ENCODE measurements at regions not wholly inside any gene's neighbourhood (a gene's known extent, or its start where the extent isn't known, plus 50 kb on each side); places are given as distances from the start of the nearest gene placed in this dataset.

- no peak overlapping the region for H3K4me3 ChIP-seq
- WGBS (ENCODE audit: low lambda C conversion rate, missing lambda C conversion rate), result 44% methylated on average over 2 of the region's 2 CpGs
- no peaks in the 10 kb centered on the region for H3K36me3 ChIP-seq (replicated peaks; ENCODE audit: insufficient read depth, low read depth)
These were observed 90.9 kb upstream of the FAT1 start for GRCh38 chr4:186814535-186815070.

GRCh38 chr4:186819342-186820086, 95.9 kb upstream of the FAT1 start:
- WGBS (ENCODE audit: low lambda C conversion rate, missing lambda C conversion rate), result 94% methylated on average over 3 of the region's 3 CpGs
- H3K27me3 ChIP-seq, result no peaks in the 10 kb centered on the region
- no peak overlapping the region for H3K27ac ChIP-seq

More at GRCh38 chr4:186814535-186815070, 90.9 kb upstream of the FAT1 start:
- H3K79me2 ChIP-seq, result no peaks in the 10 kb centered on the region
- no peaks in the 10 kb centered on the region for H4K20me1 ChIP-seq (ENCODE audit: insufficient read depth, poor library complexity, severe bottlenecking)
- H3K4me2 ChIP-seq, result no peak overlapping the region
- H3K4me1 ChIP-seq (ENCODE audit: insufficient read depth), result no peaks in the 10 kb centered on the region
- H3K9me3 ChIP-seq (ENCODE audit: low read depth), result no peaks in the 10 kb centered on the region
- H2AFZ ChIP-seq, result no peak overlapping the region
- no peak overlapping the region for H3K27ac ChIP-seq
- no peak for DNase-seq (ENCODE audit: low spot score)
- TF ChIP-seq CTCF (IDR thresholded peaks at IDR 0.05; ENCODE audit: poor library complexity), result no peak
- no peak for TF ChIP-seq EZH2phosphoT487 (IDR thresholded peaks at IDR 0.05; ENCODE audit: low read depth, severe bottlenecking, unreplicated experiment)
- no peak for TF ChIP-seq EZH2 (IDR thresholded peaks at IDR 0.05; ENCODE audit: borderline replicate concordance)
- H3K9me2 ChIP-seq (replicated peaks; ENCODE audit: insufficient read depth), result no peaks in the 10 kb centered on the region
- no peaks in the 10 kb centered on the region for H3K27me3 ChIP-seq

GRCh38 chr4:186820391-186820891, 96.8 kb upstream of the FAT1 start:
- Histone ChIP-seq H2AFZ (no peak overlapping the region), H4K20me1 (ENCODE audit: insufficient read depth, poor library complexity, severe bottlenecking) (no peaks in the 10 kb centered on the region), H3K27me3 (no peaks in the 10 kb centered on the region), H3K4me2 (no peak overlapping the region), H3K79me2 (no peaks in the 10 kb centered on the region), H3K9me3 (ENCODE audit: low read depth) (no peaks in the 10 kb centered on the region), H3K4me3 (no peak overlapping the region), H3K27ac (no peak overlapping the region), H3K4me1 (ENCODE audit: insufficient read depth) (peaks cover 3% of the 10 kb centered on the region), H3K9me2 (replicated peaks; ENCODE audit: insufficient read depth) (no peaks in the 10 kb centered on the region), H3K36me3 (replicated peaks; ENCODE audit: insufficient read depth, low read depth) (no peaks in the 10 kb centered on the region)
- TF ChIP-seq EZH2phosphoT487 (IDR thresholded peaks at IDR 0.05; ENCODE audit: low read depth, severe bottlenecking, unreplicated experiment), result no peak
- no peak for TF ChIP-seq CTCF (IDR thresholded peaks at IDR 0.05; ENCODE audit: poor library complexity)
- TF ChIP-seq EZH2 (IDR thresholded peaks at IDR 0.05; ENCODE audit: borderline replicate concordance), result no peak
- peak; percentile 24 for DNase-seq (ENCODE audit: low spot score)
- WGBS (ENCODE audit: low lambda C conversion rate, missing lambda C conversion rate), result 68% methylated on average over 4 of the region's 4 CpGs

More at GRCh38 chr4:186819342-186820086, 95.9 kb upstream of the FAT1 start:
- H3K9me3 ChIP-seq (ENCODE audit: low read depth), result no peaks in the 10 kb centered on the region
- DNase-seq (ENCODE audit: low spot score), result no peak
- no peaks in the 10 kb centered on the region for H3K79me2 ChIP-seq
- H3K36me3 ChIP-seq (replicated peaks; ENCODE audit: insufficient read depth, low read depth), result no peaks in the 10 kb centered on the region
- H4K20me1 ChIP-seq (ENCODE audit: insufficient read depth, poor library complexity, severe bottlenecking), result no peaks in the 10 kb centered on the region
- H2AFZ ChIP-seq, result no peak overlapping the region
- H3K4me3 ChIP-seq, result no peak overlapping the region
- no peaks in the 10 kb centered on the region for H3K4me1 ChIP-seq (ENCODE audit: insufficient read depth)
- H3K4me2 ChIP-seq, result no peak overlapping the region
- TF ChIP-seq EZH2phosphoT487 (IDR thresholded peaks at IDR 0.05; ENCODE audit: low read depth, severe bottlenecking, unreplicated experiment) (no peak), EZH2 (IDR thresholded peaks at IDR 0.05; ENCODE audit: borderline replicate concordance) (no peak), CTCF (IDR thresholded peaks at IDR 0.05; ENCODE audit: poor library complexity) (no peak)
- H3K9me2 ChIP-seq (replicated peaks; ENCODE audit: insufficient read depth), result no peaks in the 10 kb centered on the region

Data from hepatocyte (in vitro differentiated cells).